ENCODE measurements at regions not wholly inside any gene's neighbourhood (a gene's known extent, or its start where the extent isn't known, plus 50 kb on each side); places are given as distances from the start of the nearest gene placed in this dataset.

DNA sequence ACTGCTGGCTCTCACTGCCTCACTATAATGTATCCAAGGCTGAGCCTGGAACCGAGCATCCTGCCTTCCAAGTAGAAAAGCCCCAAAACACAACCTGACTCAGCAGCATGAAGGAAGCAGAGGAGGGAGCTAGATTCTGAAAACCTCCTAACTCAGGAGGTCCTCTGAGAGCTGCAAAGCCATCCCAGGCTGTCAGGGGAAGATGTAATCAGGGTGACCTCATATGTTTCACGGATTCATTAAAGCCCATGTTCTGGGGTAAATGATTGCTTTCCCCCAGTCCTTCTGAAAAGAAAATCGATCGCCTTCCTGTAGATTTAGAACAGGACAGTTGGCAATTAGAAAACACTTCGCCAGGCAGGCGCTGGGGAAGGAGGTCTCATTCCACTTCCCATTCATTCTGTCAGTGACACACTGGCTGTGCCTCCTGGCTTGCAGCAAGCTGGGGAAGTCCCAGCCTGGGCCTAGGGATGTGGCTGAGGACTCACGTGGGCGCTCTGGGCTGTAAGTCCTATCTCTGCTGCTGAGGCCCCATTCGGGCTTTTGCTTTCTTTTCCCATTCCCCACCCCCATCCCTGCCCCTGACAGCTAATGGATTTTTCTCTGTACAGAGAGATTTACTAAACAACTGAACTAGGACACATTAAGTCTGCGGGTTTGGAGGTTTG lies 75.7 kb upstream of the TMEM132E start:
- no peak overlapping the region for H3K4me3 ChIP-seq (ENCODE audit: low read depth in 1 of 5, low read length in 5 of 5)
- H3K9me3 ChIP-seq (ENCODE audit: control insufficient read depth in 5 of 5, low read length in 5 of 5), result no peaks in the 10 kb centered on the region
- peaks cover 0 to 26% (median 7%) of the 10 kb centered on the region in 5 donors for H3K27me3 ChIP-seq (ENCODE audit: control insufficient read depth in 5 of 5, insufficient read depth in 4 of 5, low read length in 5 of 5)
- peaks cover 0 to 10% (median 4%) of the 10 kb centered on the region in 5 donors for H3K4me1 ChIP-seq (ENCODE audit: control insufficient read depth in 5 of 5, insufficient read depth in 5 of 5, low read length in 5 of 5)
- no peak overlapping the region for H3K9ac ChIP-seq (ENCODE audit: low read length in 5 of 5)
- H3K36me3 ChIP-seq (ENCODE audit: control insufficient read depth in 5 of 5, insufficient read depth in 5 of 5, low read length in 5 of 5), result no peaks in the 10 kb centered on the region
- H3K27ac ChIP-seq (ENCODE audit: low read depth, low read length), result no peak overlapping the region

DNA sequence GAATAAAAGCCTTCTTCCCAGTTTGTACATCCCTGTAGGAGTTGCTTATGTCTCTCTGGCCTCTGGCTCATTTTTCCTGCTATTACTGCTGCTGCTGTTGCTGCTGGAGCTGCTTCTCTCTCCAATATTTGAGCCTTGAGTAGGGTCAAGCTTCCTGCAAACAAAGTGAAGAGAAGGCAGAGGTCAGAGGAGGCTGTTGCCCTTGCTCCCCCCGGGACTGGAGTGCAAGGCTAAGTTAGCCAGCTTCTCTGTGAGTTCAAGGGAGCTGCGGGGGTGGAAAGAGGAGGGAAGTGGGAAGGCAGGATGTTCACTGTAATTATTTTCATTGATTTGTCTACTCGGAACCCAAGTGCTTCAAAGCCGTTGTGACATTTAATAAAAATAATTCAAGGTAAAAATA lies 77.0 kb upstream of the TMEM132E start:
- Histone ChIP-seq H3K9ac (ENCODE audit: low read length in 5 of 5) (no peak overlapping the region), H3K36me3 (ENCODE audit: control insufficient read depth in 5 of 5, insufficient read depth in 5 of 5, low read length in 5 of 5) (no peaks in the 10 kb centered on the region), H3K9me3 (ENCODE audit: control insufficient read depth in 5 of 5, low read length in 5 of 5) (no peaks in the 10 kb centered on the region), H3K4me3 (ENCODE audit: low read depth in 1 of 5, low read length in 5 of 5) (no peak overlapping the region), H3K4me1 (ENCODE audit: control insufficient read depth in 5 of 5, insufficient read depth in 5 of 5, low read length in 5 of 5) (peaks cover 0 to 10% (median 4%) of the 10 kb centered on the region in 5 donors), H3K27me3 (ENCODE audit: control insufficient read depth in 5 of 5, insufficient read depth in 4 of 5, low read length in 5 of 5) (peaks cover 0 to 25% (median 7%) of the 10 kb centered on the region in 5 donors), H3K27ac (ENCODE audit: low read depth, low read length) (no peak overlapping the region)

- Histone ChIP-seq H3K9me3 (ENCODE audit: control insufficient read depth in 5 of 5, low read length in 5 of 5) (no peaks in the 10 kb centered on the region), H3K27ac (ENCODE audit: low read depth, low read length) (no peak overlapping the region), H3K27me3 (ENCODE audit: control insufficient read depth in 5 of 5, insufficient read depth in 4 of 5, low read length in 5 of 5) (peaks cover 0 to 21% (median 10%) of the 10 kb centered on the region in 5 donors), H3K9ac (ENCODE audit: low read length in 5 of 5) (no peak overlapping the region), H3K36me3 (ENCODE audit: control insufficient read depth in 5 of 5, insufficient read depth in 5 of 5, low read length in 5 of 5) (no peaks in the 10 kb centered on the region), H3K4me3 (ENCODE audit: low read depth in 1 of 5, low read length in 5 of 5) (no peak overlapping the region), H3K4me1 (ENCODE audit: control insufficient read depth in 5 of 5, insufficient read depth in 5 of 5, low read length in 5 of 5) (peaks cover 0 to 14% (median 4%) of the 10 kb centered on the region in 5 donors)
Measured at GRCh38 chr17:34499576-34499975, 79.8 kb upstream of the TMEM132E start.

DNA sequence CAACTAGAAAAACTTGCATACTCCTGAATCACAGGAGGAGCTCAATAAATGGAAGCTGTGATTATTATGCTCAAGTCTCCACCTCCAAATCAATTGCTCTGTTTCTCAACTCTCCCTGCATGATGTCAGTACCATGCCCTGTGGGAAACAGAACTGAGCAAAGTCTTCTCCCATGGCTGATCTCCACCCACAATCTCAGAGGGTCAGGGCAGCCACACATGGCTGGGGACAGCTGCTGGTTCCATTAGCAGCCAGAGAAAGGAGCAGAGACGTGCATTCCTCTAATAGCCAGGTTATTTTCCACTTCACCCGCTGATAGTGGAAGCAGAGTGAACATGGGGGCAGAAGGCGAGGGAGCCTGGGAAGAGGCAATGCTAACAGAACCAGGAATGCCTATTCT lies 85.5 kb upstream of the TMEM132E start:
- Histone ChIP-seq H3K9me3 (ENCODE audit: control insufficient read depth in 5 of 5, low read length in 5 of 5) (no peaks in the 10 kb centered on the region), H3K27ac (ENCODE audit: low read depth, low read length) (no peak overlapping the region), H3K27me3 (ENCODE audit: control insufficient read depth in 5 of 5, insufficient read depth in 4 of 5, low read length in 5 of 5) (peaks cover 0 to 11% (median 3%) of the 10 kb centered on the region in 5 donors), H3K4me1 (ENCODE audit: control insufficient read depth in 5 of 5, insufficient read depth in 5 of 5, low read length in 5 of 5) (peaks cover 0 to 3% (median 0%) of the 10 kb centered on the region in 5 donors), H3K9ac (ENCODE audit: low read length in 5 of 5) (no peak overlapping the region), H3K4me3 (ENCODE audit: low read depth in 1 of 5, low read length in 5 of 5) (no peak overlapping the region), H3K36me3 (ENCODE audit: control insufficient read depth in 5 of 5, insufficient read depth in 5 of 5, low read length in 5 of 5) (no peaks in the 10 kb centered on the region)

- H3K4me3 ChIP-seq (ENCODE audit: low read depth in 1 of 5, low read length in 5 of 5), result no peak overlapping the region
- no peak overlapping the region for H3K27ac ChIP-seq (ENCODE audit: low read depth, low read length)
- no peak overlapping the region for H3K9ac ChIP-seq (ENCODE audit: low read length in 5 of 5)
- H3K4me1 ChIP-seq (ENCODE audit: control insufficient read depth in 5 of 5, insufficient read depth in 5 of 5, low read length in 5 of 5), result no peaks in the 10 kb centered on the region
- no peaks in the 10 kb centered on the region for H3K9me3 ChIP-seq (ENCODE audit: control insufficient read depth in 5 of 5, low read length in 5 of 5)
- H3K36me3 ChIP-seq (ENCODE audit: control insufficient read depth in 5 of 5, insufficient read depth in 5 of 5, low read length in 5 of 5), result no peaks in the 10 kb centered on the region
- H3K27me3 ChIP-seq (ENCODE audit: control insufficient read depth in 5 of 5, insufficient read depth in 4 of 5, low read length in 5 of 5), result peaks cover 9 to 32% (median 22%) of the 10 kb centered on the region in 5 donors
Measured at GRCh38 chr17:34487626-34488025, 91.8 kb upstream of the TMEM132E start.

GRCh38 chr17:34486761-34487160 lies 92.6 kb upstream of the TMEM132E start:
- peaks cover 9 to 35% (median 27%) of the 10 kb centered on the region in 5 donors for H3K27me3 ChIP-seq (ENCODE audit: control insufficient read depth in 5 of 5, insufficient read depth in 4 of 5, low read length in 5 of 5)
- no peak overlapping the region for H3K9ac ChIP-seq (ENCODE audit: low read length in 5 of 5)
- H3K36me3 ChIP-seq (ENCODE audit: control insufficient read depth in 5 of 5, insufficient read depth in 5 of 5, low read length in 5 of 5), result no peaks in the 10 kb centered on the region

GRCh38 chr17:34485999-34486398 lies 93.4 kb upstream of the TMEM132E start:
- Histone ChIP-seq H3K9me3 (ENCODE audit: control insufficient read depth in 5 of 5, low read length in 5 of 5) (no peaks in the 10 kb centered on the region), H3K4me3 (ENCODE audit: low read depth in 1 of 5, low read length in 5 of 5) (no peak overlapping the region), H3K9ac (ENCODE audit: low read length in 5 of 5) (no peak overlapping the region), H3K4me1 (ENCODE audit: control insufficient read depth in 5 of 5, insufficient read depth in 5 of 5, low read length in 5 of 5) (no peaks in the 10 kb centered on the region), H3K36me3 (ENCODE audit: control insufficient read depth in 5 of 5, insufficient read depth in 5 of 5, low read length in 5 of 5) (no peaks in the 10 kb centered on the region), H3K27me3 (ENCODE audit: control insufficient read depth in 5 of 5, insufficient read depth in 4 of 5, low read length in 5 of 5) (peaks cover 9 to 35% (median 33%) of the 10 kb centered on the region in 5 donors), H3K27ac (ENCODE audit: low read depth, low read length) (no peak overlapping the region)

More at GRCh38 chr17:34486761-34487160, 92.6 kb upstream of the TMEM132E start:
- Histone ChIP-seq H3K9me3 (ENCODE audit: control insufficient read depth in 5 of 5, low read length in 5 of 5) (no peaks in the 10 kb centered on the region), H3K4me1 (ENCODE audit: control insufficient read depth in 5 of 5, insufficient read depth in 5 of 5, low read length in 5 of 5) (no peaks in the 10 kb centered on the region), H3K4me3 (ENCODE audit: low read depth in 1 of 5, low read length in 5 of 5) (no peak overlapping the region), H3K27ac (ENCODE audit: low read depth, low read length) (no peak overlapping the region)

- Histone ChIP-seq H3K9ac (ENCODE audit: low read length in 5 of 5) (no peak overlapping the region), H3K4me3 (ENCODE audit: low read depth in 1 of 5, low read length in 5 of 5) (no peak overlapping the region), H3K9me3 (ENCODE audit: control insufficient read depth in 5 of 5, low read length in 5 of 5) (no peaks in the 10 kb centered on the region), H3K4me1 (ENCODE audit: control insufficient read depth in 5 of 5, insufficient read depth in 5 of 5, low read length in 5 of 5) (no peaks in the 10 kb centered on the region), H3K36me3 (ENCODE audit: control insufficient read depth in 5 of 5, insufficient read depth in 5 of 5, low read length in 5 of 5) (no peaks in the 10 kb centered on the region), H3K27me3 (ENCODE audit: control insufficient read depth in 5 of 5, insufficient read depth in 4 of 5, low read length in 5 of 5) (peaks cover 9 to 35% (median 33%) of the 10 kb centered on the region in 5 donors), H3K27ac (ENCODE audit: low read depth, low read length) (no peak overlapping the region)
Measured at GRCh38 chr17:34484193-34484733, 95.1 kb upstream of the TMEM132E start.

- Histone ChIP-seq H3K4me3 (ENCODE audit: low read depth in 1 of 5, low read length in 5 of 5) (no peak overlapping the region), H3K27me3 (ENCODE audit: control insufficient read depth in 5 of 5, insufficient read depth in 4 of 5, low read length in 5 of 5) (peaks cover 9 to 30% (median 25%) of the 10 kb centered on the region in 5 donors), H3K9ac (ENCODE audit: low read length in 5 of 5) (no peak overlapping the region), H3K4me1 (ENCODE audit: control insufficient read depth in 5 of 5, insufficient read depth in 5 of 5, low read length in 5 of 5) (no peaks in the 10 kb centered on the region), H3K9me3 (ENCODE audit: control insufficient read depth in 5 of 5, low read length in 5 of 5) (no peaks in the 10 kb centered on the region), H3K27ac (ENCODE audit: low read depth, low read length) (no peak overlapping the region), H3K36me3 (ENCODE audit: control insufficient read depth in 5 of 5, insufficient read depth in 5 of 5, low read length in 5 of 5) (no peaks in the 10 kb centered on the region)
Measured at GRCh38 chr17:34482730-34483129, 96.7 kb upstream of the TMEM132E start.

- Histone ChIP-seq H3K27me3 (ENCODE audit: control insufficient read depth in 5 of 5, insufficient read depth in 4 of 5, low read length in 5 of 5) (peaks cover 4 to 26% (median 23%) of the 10 kb centered on the region in 5 donors), H3K4me3 (ENCODE audit: low read depth in 1 of 5, low read length in 5 of 5) (no peak overlapping the region), H3K4me1 (ENCODE audit: control insufficient read depth in 5 of 5, insufficient read depth in 5 of 5, low read length in 5 of 5) (no peaks in the 10 kb centered on the region), H3K36me3 (ENCODE audit: control insufficient read depth in 5 of 5, insufficient read depth in 5 of 5, low read length in 5 of 5) (no peaks in the 10 kb centered on the region), H3K9me3 (ENCODE audit: control insufficient read depth in 5 of 5, low read length in 5 of 5) (no peaks in the 10 kb centered on the region), H3K27ac (ENCODE audit: low read depth, low read length) (no peak overlapping the region), H3K9ac (ENCODE audit: low read length in 5 of 5) (no peak overlapping the region)
Measured at GRCh38 chr17:34481779-34482178, 97.6 kb upstream of the TMEM132E start.

Measured in subcutaneous abdominal adipose tissue (tissue), 5 donors.